ENCODE measurements at regions not wholly inside any gene's neighbourhood (a gene's known extent, or its start where the extent isn't known, plus 50 kb on each side); places are given as distances from the start of the nearest gene placed in this dataset.

- WGBS, 3 donors: 29 to 50% (median 41%) methylated on average over 3 of the region's 3 CpGs
- DNase-seq (no peak), ATAC-seq (no peak)
- Histone ChIP-seq H3K4me1 (no peaks in the 10 kb centered on the region), H3K27me3 (ENCODE audit: insufficient read depth in 3 of 3, low read length in 2 of 3) (no peaks in the 10 kb centered on the region), H3K36me3 (ENCODE audit: insufficient read depth in 1 of 2, low read depth in 1 of 2) (no peaks in the 10 kb centered on the region), H3K27ac (no peak overlapping the region), H3K9me3 (no peaks in the 10 kb centered on the region), H3K4me3 (no peak overlapping the region)
- intact Hi-C loops (cut with DNase I): no loop called here
- TF ChIP-seq CTCF (IDR thresholded peaks at IDR 0.05): no peak
These were observed 154.8 kb upstream of the FAR2 start for GRCh38 chr12:28994179-28994715.

- Histone ChIP-seq H3K9me3 (no peaks in the 10 kb centered on the region), H3K36me3 (ENCODE audit: insufficient read depth in 1 of 2, low read depth in 1 of 2) (no peaks in the 10 kb centered on the region), H3K4me1 (no peaks in the 10 kb centered on the region), H3K4me3 (no peak overlapping the region), H3K27ac (no peak overlapping the region), H3K27me3 (ENCODE audit: insufficient read depth in 3 of 3, low read length in 2 of 3) (no peaks in the 10 kb centered on the region)
- intact Hi-C loops (cut with DNase I): no loop called here
- no peak for DNase-seq
- WGBS, 3 donors: 61 to 90% (median 89%) methylated on average over 5 of the region's 5 CpGs
- no peak for TF ChIP-seq CTCF (IDR thresholded peaks at IDR 0.05)
- no peak for ATAC-seq
These were observed 152.4 kb upstream of the FAR2 start for GRCh38 chr12:28996688-28997087.

DNA sequence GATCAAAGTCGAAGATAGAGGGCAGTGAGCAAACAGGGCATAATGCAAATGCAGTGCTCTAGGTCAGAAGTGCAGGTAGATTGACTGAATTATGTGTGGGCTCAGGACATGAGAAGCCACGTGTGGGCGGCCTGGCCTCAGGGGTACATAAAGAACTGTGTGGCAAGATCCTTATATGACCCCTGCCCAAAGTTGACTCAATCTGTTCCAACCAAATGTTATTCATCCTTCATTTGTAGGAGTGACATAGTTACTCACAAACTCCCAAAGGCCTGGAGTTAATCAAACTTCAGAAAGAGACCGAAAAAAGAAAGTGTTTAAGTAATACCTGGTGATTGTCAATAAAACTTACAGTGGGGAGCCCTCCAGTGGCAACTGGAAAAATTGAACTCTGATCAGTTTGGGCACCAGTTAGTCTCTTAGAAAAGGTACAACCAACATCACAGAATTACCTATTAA, 150.4 kb upstream of the FAR2 start:
- Histone ChIP-seq H3K36me3 (ENCODE audit: insufficient read depth in 1 of 2, low read depth in 1 of 2) (no peaks in the 10 kb centered on the region), H3K27me3 (ENCODE audit: insufficient read depth in 3 of 3, low read length in 2 of 3) (no peaks in the 10 kb centered on the region), H3K4me3 (no peak overlapping the region), H3K9me3 (no peaks in the 10 kb centered on the region), H3K27ac (no peak overlapping the region), H3K4me1 (no peaks in the 10 kb centered on the region)
- intact Hi-C loops (cut with DNase I): no loop called here
- peak; percentile 32 for TF ChIP-seq CTCF (IDR thresholded peaks at IDR 0.05)
- no peak for ATAC-seq
- WGBS, 3 donors: 60 to 71% (median 62%) methylated on average over 4 of the region's 4 CpGs
- DNase-seq: no peak

GRCh38 chr12:29004066-29004935, 144.8 kb upstream of the FAR2 start:
- Histone ChIP-seq H3K36me3 (ENCODE audit: insufficient read depth in 1 of 2, low read depth in 1 of 2) (no peaks in the 10 kb centered on the region), H3K9me3 (no peaks in the 10 kb centered on the region), H3K4me1 (no peaks in the 10 kb centered on the region), H3K27me3 (ENCODE audit: insufficient read depth in 3 of 3, low read length in 2 of 3) (no peaks in the 10 kb centered on the region), H3K27ac (no peak overlapping the region), H3K4me3 (no peak overlapping the region)
- intact Hi-C loops (cut with DNase I): no loop called here
- 85 to 90% (median 90%) methylated on average over 6 of the region's 6 CpGs for WGBS, 3 donors
- ATAC-seq (no peak), DNase-seq (no peak)
- no peak for TF ChIP-seq CTCF (IDR thresholded peaks at IDR 0.05)
